LNCAP (cell line): ENCODE measurements at regions not wholly inside any gene's neighbourhood (a gene's known extent, or its start where the extent isn't known, plus 50 kb on each side); places are given as distances from the start of the nearest gene placed in this dataset.

Experiments used
- CTCF ChIP-seq: fragments of 450-650 bp; IDR thresholded peaks from 2 replicates; pipeline ENCODE4 v1.5.1; 2017; ENCODE audit warnings: mild to moderate bottlenecking

GRCh38 chr10:55283031-55283430 is 482.0 kb upstream of the PCDH15 start:
- TF ChIP-seq CTCF, result no peak

GRCh38 chr10:55280696-55281095 is 479.7 kb upstream of the PCDH15 start:
- TF ChIP-seq CTCF, result no peak

GRCh38 chr10:55277549-55277948 is 476.5 kb upstream of the PCDH15 start:
- TF ChIP-seq CTCF, result no peak

- TF ChIP-seq CTCF, result no peak
Measured at GRCh38 chr10:55274367-55274766, 473.3 kb upstream of the PCDH15 start.

GRCh38 chr10:55273946-55274345 is 472.9 kb upstream of the PCDH15 start:
- no peak for TF ChIP-seq CTCF

- no peak for TF ChIP-seq CTCF
Measured at GRCh38 chr10:55272886-55273285, 471.9 kb upstream of the PCDH15 start.

GRCh38 chr10:55266797-55267196 is 465.8 kb upstream of the PCDH15 start:
- no peak for TF ChIP-seq CTCF

- no peak for TF ChIP-seq CTCF
Measured at GRCh38 chr10:55263327-55263726, 462.3 kb upstream of the PCDH15 start.
